Testis (tissue), 2 donors: ENCODE measurements at regions not wholly inside any gene's neighbourhood (a gene's known extent, or its start where the extent isn't known, plus 50 kb on each side); places are given as distances from the start of the nearest gene placed in this dataset.

Experiments used
- DNase-seq: peaks from one replicate; pipeline ENCODE4 v3.0.0-alpha.2; 2019
- H3K27ac ChIP-seq, 2 donors: fragments of 200-600 bp; sonication (generic); one replicate each; pipeline ENCODE4 v1.5.1; 2019
- H3K27me3 ChIP-seq: fragments of 200-600 bp; sonication (generic); one replicate; pipeline ENCODE4 v1.5.1; 2019
- H3K36me3 ChIP-seq: fragments of 200-600 bp; sonication (generic); one replicate; pipeline ENCODE4 v1.5.1; 2017; ENCODE audit warnings: low read depth; ENCODE audit errors: missing control alignments
- H3K4me1 ChIP-seq: fragments of 200-600 bp; sonication (generic); one replicate; pipeline ENCODE4 v1.5.1; 2019
- H3K4me3 ChIP-seq, 2 donors: fragments of 200-600 bp; sonication (generic); one replicate each; pipeline ENCODE4 v1.5.1; 2017 to 2019
- H3K9me3 ChIP-seq: fragments of 200-600 bp; sonication (generic); one replicate; pipeline ENCODE4 v1.5.1; 2017
- CTCF ChIP-seq, 3 experiments: fragments of 450-650 bp in 2 of 3; fragments of 200-600 bp in 1 of 3; sonication (generic) in 1 of 3; IDR thresholded peaks; one replicate each; pipeline ENCODE4 v1.5.1; 2016 to 2019; ENCODE audit warnings: antibody characterized with exemption in 3 of 3, mild to moderate bottlenecking in 2 of 3, moderate library complexity in 1 of 3
- POLR2A ChIP-seq: fragments of 450-650 bp; IDR thresholded peaks from one replicate; pipeline ENCODE4 v1.6.1; 2017; ENCODE audit warnings: antibody characterized with exemption, mild to moderate bottlenecking, moderate library complexity
- WGBS, 2 donors: methylation state at CpG; one replicate each; pipeline ENCODE4 v1.1.5; 2018; 5-methylcytosine and 5-hydroxymethylcytosine counted together
- intact Hi-C: fragments of 100-400 bp; cut with DNase I; formaldehyde crosslinking; loops from one replicate; pipeline ENCODE4 v1.15.1; 2023; ENCODE audit warnings: low total_unique reads

GRCh38 chr20:6644813-6645628 lies 122.5 kb upstream of the BMP2 start:
- WGBS, 2 donors: 70 to 92% methylated on average over 10 of the region's 10 CpGs
- DNase-seq: no peak
- TF ChIP-seq CTCF (IDR thresholded peaks at IDR 0.05) (no peak), POLR2A (no peak)
- Histone ChIP-seq H3K36me3 (no peaks in the 10 kb centered on the region), H3K4me3 (no peak overlapping the region), H3K9me3 (no peaks in the 10 kb centered on the region), H3K27me3 (no peaks in the 10 kb centered on the region), H3K4me1 (no peaks in the 10 kb centered on the region), H3K27ac (no peak overlapping the region)
- intact Hi-C loops: no loop called here

GRCh38 chr20:6641012-6641411 lies 126.5 kb upstream of the BMP2 start:
- WGBS, 2 donors: 61 to 87% methylated on average over 5 of the region's 5 CpGs
- no peak for TF ChIP-seq CTCF (IDR thresholded peaks at IDR 0.05)
- TF ChIP-seq POLR2A: no peak
- intact Hi-C loops: no loop called here
- Histone ChIP-seq H3K9me3 (no peaks in the 10 kb centered on the region), H3K4me3 (no peak overlapping the region), H3K27ac (no peak overlapping the region), H3K4me1 (no peaks in the 10 kb centered on the region), H3K36me3 (no peaks in the 10 kb centered on the region), H3K27me3 (no peaks in the 10 kb centered on the region)
- DNase-seq: no peak

- Histone ChIP-seq H3K9me3 (no peaks in the 10 kb centered on the region), H3K4me3 (no peak overlapping the region), H3K27ac (no peak overlapping the region), H3K27me3 (no peaks in the 10 kb centered on the region), H3K4me1 (no peaks in the 10 kb centered on the region), H3K36me3 (no peaks in the 10 kb centered on the region)
- no peak for DNase-seq
- intact Hi-C loops: no loop called here
- TF ChIP-seq POLR2A (no peak), CTCF (IDR thresholded peaks at IDR 0.05) (no peak)
Measured at GRCh38 chr20:6637160-6637579, 130.3 kb upstream of the BMP2 start.

- TF ChIP-seq POLR2A: no peak
- peak in 2 of 3 experiments; percentile 43 to 48 for TF ChIP-seq CTCF (IDR thresholded peaks at IDR 0.05)
- H3K27ac ChIP-seq: no peak overlapping the region
- intact Hi-C loops: no loop called here
- WGBS, 2 donors: 50 to 51% methylated on average over 8 of the region's 8 CpGs
- no peak overlapping the region for H3K4me3 ChIP-seq
- no peaks in the 10 kb centered on the region for H3K36me3 ChIP-seq
- no peaks in the 10 kb centered on the region for H3K27me3 ChIP-seq
- no peaks in the 10 kb centered on the region for H3K9me3 ChIP-seq
- DNase-seq: peak; percentile 37
- no peaks in the 10 kb centered on the region for H3K4me1 ChIP-seq
Measured at GRCh38 chr20:6636209-6637159, 131.0 kb upstream of the BMP2 start.
